GM12864 (cell line): ENCODE measurements at regions not wholly inside any gene's neighbourhood (a gene's known extent, or its start where the extent isn't known, plus 50 kb on each side); places are given as distances from the start of the nearest gene placed in this dataset.

Source experiments
- DNase-seq: peaks from one replicate; pipeline ENCODE4 v3.0.0-alpha.2; 2011; ENCODE audit warnings: low read depth
- H3K4me3 ChIP-seq: 2 replicates; pipeline ENCODE4 v1.5.1; 2011; ENCODE audit warnings: mild to moderate bottlenecking, low read depth, low read length, control low read depth
- CTCF ChIP-seq: IDR thresholded peaks from 2 replicates; pipeline ENCODE4 v1.5.1; 2011; ENCODE audit warnings: low read depth, mild to moderate bottlenecking, moderate library complexity, low read length, control low read depth, inconsistent platforms; ENCODE audit errors: missing control alignments

- no peak for DNase-seq
- H3K4me3 ChIP-seq, result no peak overlapping the region
- TF ChIP-seq CTCF, result no peak
Observed at GRCh38 chr13:80189889-80190597, 150.9 kb downstream of the SPRY2 start.

- no peak for TF ChIP-seq CTCF
- no peak for DNase-seq
- H3K4me3 ChIP-seq, result no peak overlapping the region
Observed at GRCh38 chr13:80180740-80181355, 160.1 kb downstream of the SPRY2 start.

GRCh38 chr13:80177327-80177726 lies 163.6 kb downstream of the SPRY2 start:
- TF ChIP-seq CTCF, result no peak
- DNase-seq, result no peak
- H3K4me3 ChIP-seq, result no peak overlapping the region

GRCh38 chr13:80173224-80173623 lies 167.7 kb downstream of the SPRY2 start:
- H3K4me3 ChIP-seq, result no peak overlapping the region
- no peak for TF ChIP-seq CTCF
- no peak for DNase-seq

GRCh38 chr13:80171096-80171495 lies 169.8 kb downstream of the SPRY2 start:
- DNase-seq, result no peak
- no peak for TF ChIP-seq CTCF
- no peak overlapping the region for H3K4me3 ChIP-seq

- no peak for DNase-seq
- no peak overlapping the region for H3K4me3 ChIP-seq
- TF ChIP-seq CTCF, result no peak
Observed at GRCh38 chr13:80168089-80168850, 172.7 kb downstream of the SPRY2 start.
